ENCODE measurements at regions not wholly inside any gene's neighbourhood (a gene's known extent, or its start where the extent isn't known, plus 50 kb on each side); places are given as distances from the start of the nearest gene placed in this dataset.

DNA sequence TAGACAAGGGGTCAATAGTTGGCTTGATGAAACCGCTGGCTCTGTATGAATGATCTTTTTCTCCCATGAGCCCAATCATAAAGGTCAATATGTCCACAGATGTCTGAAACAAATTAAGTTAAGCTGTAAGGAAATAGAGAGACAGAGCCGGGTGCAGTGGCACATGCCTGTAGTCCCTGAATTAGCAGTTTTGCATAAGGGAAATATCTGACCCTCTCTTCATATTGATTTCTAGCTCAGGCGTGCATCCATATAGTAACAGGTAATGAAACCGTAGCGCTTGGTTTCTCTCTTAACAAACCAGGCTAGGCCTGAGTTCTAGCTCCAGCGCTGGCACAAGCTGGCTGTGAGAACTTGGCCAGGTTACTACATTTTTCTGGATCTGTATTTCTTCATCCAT, 118.1 kb upstream of the ERCC6L2 start:
- DNase-seq: no peak

GRCh38 chr9:95756986-95757385, 118.5 kb upstream of the ERCC6L2 start:
- no peak for DNase-seq

DNA sequence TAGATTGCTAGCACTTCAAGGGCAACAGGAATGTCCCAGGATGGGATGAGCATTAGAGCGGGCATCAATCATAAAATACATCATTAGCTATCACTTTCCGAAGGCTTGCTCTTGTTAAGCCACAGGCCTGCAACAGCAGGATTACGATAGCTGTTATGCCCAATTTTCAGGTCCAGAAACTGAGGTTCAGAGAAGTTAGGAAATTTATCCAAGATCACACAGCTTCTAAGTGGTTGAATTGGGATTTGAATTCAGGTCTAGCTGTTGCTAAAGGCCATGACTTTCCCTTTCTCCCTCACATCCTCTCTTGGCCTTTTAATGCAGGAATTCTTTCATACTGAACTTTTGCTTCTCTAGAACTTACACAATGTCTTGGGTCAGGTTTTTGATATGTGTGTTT, 119.4 kb upstream of the ERCC6L2 start:
- no peak for DNase-seq

- DNase-seq: no peak
Observed at GRCh38 chr9:95755421-95755730, 120.1 kb upstream of the ERCC6L2 start.

DNA sequence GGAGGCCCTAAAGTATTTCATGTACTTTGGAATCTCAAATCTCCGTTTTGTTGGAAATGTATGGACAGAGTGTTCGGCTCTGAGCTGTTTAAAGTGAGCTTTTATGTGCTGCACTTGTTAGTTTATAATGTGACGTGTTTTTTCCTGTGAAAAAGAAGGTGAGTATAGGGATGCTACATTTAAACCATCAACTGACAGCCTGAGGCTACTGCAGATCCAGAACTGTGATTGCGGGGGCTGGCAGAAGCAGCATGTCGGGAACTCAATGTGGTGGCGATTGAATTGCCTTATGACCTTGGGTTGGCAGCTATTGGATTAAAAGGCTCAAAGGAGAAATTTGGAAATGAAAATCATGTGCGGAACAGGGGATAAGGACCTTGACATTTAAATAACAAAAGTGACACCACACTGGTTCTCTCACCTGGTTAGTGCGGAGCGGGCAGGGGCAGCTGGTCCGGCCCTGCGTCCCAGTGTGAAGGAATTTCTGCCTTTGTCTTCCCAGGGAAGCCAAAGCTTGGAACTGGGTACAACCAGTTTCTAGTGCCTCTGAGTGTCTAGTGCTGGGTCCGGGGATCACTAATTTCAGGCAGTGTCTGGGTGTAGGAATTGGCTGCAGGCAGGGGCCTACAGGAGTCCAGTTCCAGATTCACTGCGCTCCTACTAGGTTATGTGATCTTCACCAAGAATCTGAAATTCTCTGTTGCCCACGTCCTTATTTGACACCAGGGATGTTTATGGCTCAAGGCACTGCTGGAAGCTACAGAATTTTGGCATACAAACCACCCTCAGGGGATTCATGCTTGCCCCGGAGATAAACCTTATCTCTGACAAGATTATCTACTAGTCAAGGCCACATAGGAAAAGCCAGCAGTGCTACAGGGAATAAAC, 120.7 kb upstream of the ERCC6L2 start:
- DNase-seq: no peak

DNA sequence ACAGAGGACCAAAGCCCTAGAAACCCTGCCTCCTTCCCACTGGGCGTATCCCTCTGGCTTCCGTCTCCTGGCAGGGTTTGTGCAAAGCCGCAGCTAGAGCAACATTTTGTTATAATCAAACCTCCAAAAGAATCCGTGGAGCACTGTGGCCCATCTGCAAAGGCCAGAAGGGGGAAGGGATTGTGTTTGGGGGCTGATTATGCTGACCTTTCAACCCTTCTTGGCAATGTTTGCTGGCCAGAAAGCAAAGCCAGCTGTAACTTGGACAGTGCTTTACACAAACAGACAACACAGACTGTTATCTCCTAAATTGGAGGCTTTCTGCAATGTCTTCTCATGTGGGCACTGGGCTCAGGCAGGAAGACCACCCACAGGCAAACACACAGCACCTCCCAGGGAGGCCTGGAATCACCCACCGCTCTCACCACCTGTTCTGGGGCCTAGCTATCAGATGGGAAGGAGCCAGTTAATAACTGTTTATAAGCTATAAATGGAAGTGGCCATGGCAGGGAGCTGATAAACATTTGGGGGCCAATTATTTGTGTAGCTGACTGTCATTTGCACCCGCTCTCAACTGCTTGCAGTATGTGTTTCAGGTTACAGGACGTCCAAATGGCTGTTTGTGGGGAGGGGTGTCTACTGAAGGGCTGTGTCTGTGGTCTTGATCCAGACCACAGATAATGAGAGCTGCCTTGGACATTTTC, 121.6 kb upstream of the ERCC6L2 start:
- no peak for DNase-seq

DNA sequence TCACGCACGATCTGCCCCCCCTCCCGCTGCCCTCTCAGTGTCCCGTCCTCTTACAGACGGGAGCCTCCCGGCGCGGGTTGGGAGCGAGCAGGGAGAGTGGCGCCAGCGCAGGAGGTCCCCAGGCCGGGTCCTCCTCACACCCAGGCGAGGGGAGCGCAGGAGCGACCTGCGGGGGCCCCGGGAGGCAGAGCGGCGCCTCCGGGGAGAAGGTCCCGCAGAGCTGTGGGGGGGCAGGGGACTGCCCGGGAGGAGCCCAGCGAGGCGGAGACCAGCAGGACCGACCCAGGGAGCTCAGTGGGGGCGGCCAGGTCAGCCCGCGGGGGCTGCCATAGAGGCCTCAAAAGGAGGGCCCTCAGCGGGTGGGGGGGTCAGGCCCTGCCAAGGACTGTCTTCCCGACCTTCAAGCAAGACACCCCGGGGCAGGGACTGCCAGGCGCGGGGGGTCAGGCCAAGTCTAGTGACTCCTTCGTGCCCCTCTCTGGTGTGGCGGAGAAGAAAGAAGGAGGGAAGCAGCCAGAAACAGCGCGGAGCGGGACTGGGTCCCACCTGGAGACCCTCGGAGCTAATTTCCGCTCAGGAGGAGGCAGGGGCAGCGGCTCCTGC, 123.3 kb upstream of the ERCC6L2 start:
- no peak for DNase-seq

GRCh38 chr9:95751520-95751790, 124.0 kb upstream of the ERCC6L2 start:
- no peak for DNase-seq

DNA sequence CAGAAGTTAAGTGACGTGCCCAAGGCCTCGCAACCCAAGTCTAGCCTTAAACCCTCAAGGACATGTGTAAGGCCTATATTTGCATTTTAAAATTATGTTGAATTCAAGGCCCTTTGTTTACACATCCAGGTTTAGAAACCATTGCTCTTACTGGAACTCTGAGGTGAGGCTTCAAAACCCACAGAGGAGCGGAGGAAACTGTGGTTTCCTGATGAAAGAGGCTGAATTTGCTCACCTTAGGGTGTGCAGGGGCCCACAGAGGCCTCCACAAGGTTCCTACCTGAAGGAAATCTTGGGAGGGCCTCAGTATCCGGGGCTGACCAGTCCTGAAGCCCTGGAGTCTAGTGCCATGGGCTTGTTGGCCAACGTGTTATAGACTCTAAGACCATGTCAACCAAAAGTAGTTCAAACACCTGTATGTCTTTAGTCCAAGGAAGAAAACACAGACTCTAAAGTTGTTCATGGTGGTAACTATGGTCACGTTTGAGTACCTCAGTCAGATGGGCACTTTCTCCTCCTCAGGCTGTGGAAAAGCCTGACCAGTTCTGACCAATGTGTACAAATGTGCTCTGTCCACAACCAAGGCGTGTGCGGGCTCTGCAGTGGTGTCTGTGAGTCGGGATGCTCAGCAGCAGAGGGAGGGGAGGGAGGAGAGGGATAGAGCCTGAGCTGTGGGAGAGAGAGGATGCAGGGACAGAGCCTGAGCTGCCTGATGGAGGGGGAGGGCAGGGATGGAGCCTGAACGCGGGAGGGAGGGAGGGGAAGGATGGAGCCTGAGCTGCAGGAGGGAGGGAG, 124.6 kb upstream of the ERCC6L2 start:
- DNase-seq: no peak

- no peak for DNase-seq
Observed at GRCh38 chr9:95749493-95749892, 126.0 kb upstream of the ERCC6L2 start.

DNA sequence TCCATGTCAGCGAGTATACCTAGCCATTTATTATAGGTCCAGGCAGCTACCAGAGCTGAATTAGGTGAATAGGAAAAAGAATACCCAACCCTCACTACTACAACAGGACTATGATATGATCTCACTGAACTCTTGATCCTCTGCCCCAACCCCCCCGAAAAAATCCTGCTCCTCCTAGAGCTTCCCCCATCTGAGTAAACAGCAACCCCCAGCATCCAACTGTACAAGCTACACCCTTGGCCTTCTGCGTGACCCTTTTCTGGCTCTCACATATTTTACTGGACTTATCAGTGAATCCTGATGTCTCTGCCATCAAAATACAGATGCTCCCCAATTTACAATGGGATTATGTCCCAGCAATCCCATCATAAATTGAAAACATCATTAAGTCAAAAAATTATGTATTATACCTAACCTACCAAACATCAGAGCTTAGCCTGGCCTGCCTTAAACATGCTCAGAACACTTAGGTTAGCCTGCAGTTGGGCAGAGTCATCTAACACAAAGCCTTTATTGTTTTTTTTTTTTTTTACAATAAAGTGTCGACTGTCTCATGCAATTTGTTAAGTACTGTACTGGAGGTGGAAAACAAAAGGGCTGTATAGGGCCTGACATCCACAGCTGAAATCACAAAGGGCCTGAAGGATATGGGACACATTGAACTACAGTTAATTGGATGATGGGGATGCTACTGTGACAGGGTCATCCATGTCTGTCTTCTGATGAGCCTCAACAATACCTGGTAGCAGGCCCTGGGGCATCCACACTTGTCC, 128.9 kb upstream of the ERCC6L2 start:
- DNase-seq: no peak

DNA sequence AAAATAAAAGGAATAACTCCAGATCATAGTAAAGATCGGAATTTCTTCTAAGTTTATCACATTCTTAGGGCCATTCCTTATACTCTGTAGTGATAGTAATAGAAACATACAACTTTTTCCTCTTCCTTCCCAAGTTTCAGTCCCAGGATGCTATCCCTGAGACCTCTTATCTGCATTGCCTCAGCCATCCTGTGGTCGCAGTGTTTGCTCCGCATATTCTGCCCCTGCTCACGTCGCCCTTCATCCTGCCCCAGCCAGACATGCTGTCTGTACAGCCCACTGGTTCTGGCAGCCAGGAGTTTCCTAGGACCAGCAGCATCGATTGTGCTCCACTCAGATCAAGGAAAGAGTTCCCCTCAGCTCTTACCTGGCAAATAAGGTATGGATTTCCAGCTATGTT, 132.7 kb upstream of the ERCC6L2 start:
- no peak for DNase-seq

DNA sequence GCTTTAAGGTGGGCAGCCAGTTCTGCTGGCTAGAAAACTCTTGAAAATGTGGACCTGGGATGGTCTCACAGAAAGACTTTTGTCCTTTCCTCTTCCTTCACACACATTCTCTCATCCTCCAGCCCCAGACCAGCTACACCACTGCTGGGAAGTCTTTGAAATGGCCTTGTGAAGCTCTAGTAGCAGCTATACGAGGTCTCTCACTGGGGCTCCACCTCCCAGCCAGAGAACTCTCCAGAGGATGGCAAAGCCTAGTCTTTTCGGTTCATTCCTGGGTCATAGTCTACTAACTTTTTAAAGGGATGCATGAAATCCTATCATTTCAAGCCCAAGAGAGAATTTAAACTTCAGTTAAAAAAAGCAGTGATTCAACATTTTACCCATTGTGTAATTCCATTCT, 133.9 kb upstream of the ERCC6L2 start:
- no peak for DNase-seq

GRCh38 chr9:95740217-95741004, 135.1 kb upstream of the ERCC6L2 start:
- no peak for DNase-seq

DNA sequence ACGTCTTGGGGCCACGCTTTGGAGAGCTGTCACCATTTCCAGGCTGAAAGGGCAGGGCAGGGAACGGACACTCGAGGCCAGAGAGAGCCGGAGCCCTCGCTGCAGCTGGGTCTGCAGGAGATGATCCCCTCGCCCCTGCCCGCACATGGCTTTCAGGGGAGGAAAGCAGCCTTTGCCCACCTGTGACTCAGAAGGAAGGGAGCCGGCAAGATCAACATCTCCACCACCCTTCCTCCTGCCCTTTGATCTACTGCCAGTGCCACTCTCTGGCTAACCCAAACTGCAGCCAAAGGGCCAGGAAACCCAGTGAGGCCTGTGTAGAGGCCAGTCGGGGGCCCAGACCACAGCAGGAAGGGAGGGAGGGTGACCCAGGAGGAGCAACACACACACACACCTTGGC, 137.1 kb upstream of the ERCC6L2 start:
- DNase-seq: no peak

- DNase-seq: no peak
Observed at GRCh38 chr9:95736891-95737522, 138.5 kb upstream of the ERCC6L2 start.

- DNase-seq: no peak
Observed at GRCh38 chr9:95736370-95736769, 139.1 kb upstream of the ERCC6L2 start.

GRCh38 chr9:95735701-95736100, 139.8 kb upstream of the ERCC6L2 start:
- DNase-seq: no peak

DNA sequence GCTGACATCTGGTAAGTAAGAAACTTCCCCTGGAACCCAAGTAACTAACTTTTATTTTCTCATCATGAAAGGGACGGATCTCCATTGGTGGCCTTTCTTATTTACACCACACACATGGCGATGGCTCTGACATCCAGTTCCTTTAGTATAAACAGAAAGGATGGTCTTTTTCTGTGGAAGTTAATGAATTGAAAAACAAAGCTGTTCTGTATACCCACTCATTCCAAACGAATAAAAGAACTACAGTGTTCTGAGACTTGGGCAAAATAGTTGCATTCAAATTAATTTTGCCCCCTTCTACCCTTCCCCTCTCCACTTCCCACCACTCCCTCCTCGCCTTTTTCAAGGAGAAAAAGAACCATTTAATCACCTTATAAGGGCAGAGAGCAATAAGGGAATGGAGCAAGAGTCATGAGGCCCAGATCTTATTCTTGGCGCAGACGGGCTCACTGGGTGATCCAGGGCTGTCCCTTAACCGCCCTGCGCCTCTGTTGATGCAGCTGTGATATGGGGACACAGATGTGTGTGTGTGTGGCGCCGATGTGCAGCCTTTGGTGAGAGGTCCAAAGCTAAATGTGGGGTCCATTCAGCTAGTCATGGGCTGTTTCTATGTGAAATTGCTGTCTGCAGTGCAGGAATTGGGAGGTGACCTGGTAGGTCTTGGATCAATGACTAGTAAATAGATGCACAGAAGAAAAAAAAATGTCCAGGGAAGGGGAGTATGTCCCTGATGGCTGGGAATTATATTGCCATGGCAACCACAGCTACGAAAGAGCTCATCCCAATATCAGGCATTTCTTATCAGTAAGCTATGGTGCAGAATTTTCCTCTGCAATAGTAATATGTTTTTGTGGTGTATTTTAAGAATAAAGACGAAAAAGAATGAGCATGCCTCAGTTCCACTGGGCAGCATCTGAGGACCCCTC, 141.5 kb upstream of the ERCC6L2 start:
- DNase-seq: no peak
